OCI-LY7 (cell line): ENCODE measurements at regions not wholly inside any gene's neighbourhood (a gene's known extent, or its start where the extent isn't known, plus 50 kb on each side); places are given as distances from the start of the nearest gene placed in this dataset.
"Not testable (repeated sequence)": the region's sequence is repeated elsewhere in the genome, so short reads cannot be mapped to it uniquely, and the experiment has no call there.

ENCODE experiments used
- BruUV-seq: library from RNA; stranded (reverse); fragments of 400-500 nt; replicated peaks from 2 replicates; lab custom pipeline; 2021; lab: Mats Ljungman, UMichigan
- CTCF ChIA-PET: fragments of 300-600 bp; sonication (Branson Sonifier 250); formaldehyde crosslinking; loops from one replicate; lab custom pipeline; 2022; ENCODE audit warnings: antibody characterized with exemption; ENCODE audit not compliant: unreplicated experiment; lab: Charles Lee
- POLR2A ChIA-PET: fragments of 300-600 bp; sonication (Branson Sonifier 250); formaldehyde crosslinking; loops from one replicate; lab custom pipeline; 2022; ENCODE audit warnings: antibody characterized with exemption; lab: Charles Lee
- DNase-seq: peaks from one replicate; pipeline ENCODE4 v3.0.0-alpha.2; 2015; ENCODE audit warnings: low spot score
- H2AFZ ChIP-seq: fragments of 200-600 bp; sonication (generic), shearing (Covaris generic); 2 replicates; pipeline ENCODE4 v1.6.1; 2014; ENCODE audit warnings: mild to moderate bottlenecking, antibody characterized with exemption, low read length, moderate library complexity
- H3K27ac ChIP-seq: fragments of 200-600 bp; sonication (generic); 2 replicates; pipeline ENCODE4 v1.5.1; 2014; ENCODE audit warnings: mixed run types, low read depth, mild to moderate bottlenecking, moderate library complexity, low read length, inconsistent platforms; ENCODE audit not compliant: poor library complexity, severe bottlenecking
- H3K36me3 ChIP-seq: fragments of 200-600 bp; sonication (generic); 2 replicates; pipeline ENCODE4 v1.6.1; 2014; ENCODE audit warnings: mild to moderate bottlenecking, antibody characterized with exemption, low read length, moderate library complexity, mixed read lengths; ENCODE audit not compliant: insufficient read depth
- H3K4me1 ChIP-seq: fragments of 200-600 bp; sonication (generic); 2 replicates; pipeline ENCODE4 v1.5.1; 2014; ENCODE audit warnings: mild to moderate bottlenecking, low read length; ENCODE audit not compliant: insufficient read depth, poor library complexity, severe bottlenecking
- H3K4me2 ChIP-seq: fragments of 200-600 bp; sonication (generic); 2 replicates; pipeline ENCODE4 v1.6.1; 2014; ENCODE audit warnings: mild to moderate bottlenecking, low read length
- H3K4me3 ChIP-seq: fragments of 200-600 bp; sonication (generic); 2 replicates; pipeline ENCODE4 v1.5.1; 2014; ENCODE audit warnings: mild to moderate bottlenecking, low read depth, low read length; ENCODE audit not compliant: poor library complexity, severe bottlenecking
- H3K79me2 ChIP-seq: fragments of 200-600 bp; sonication (generic); 2 replicates; pipeline ENCODE4 v1.6.1; 2016; ENCODE audit warnings: low read depth, mild to moderate bottlenecking, low read length, moderate library complexity, mixed read lengths; ENCODE audit not compliant: insufficient read depth
- H3K9me2 ChIP-seq: fragments of 200-600 bp; sonication (generic); 2 replicates; pipeline ENCODE4 v1.6.1; 2016; ENCODE audit warnings: mild to moderate bottlenecking, low read length, mixed read lengths; ENCODE audit not compliant: insufficient read depth
- H3K9me3 ChIP-seq: fragments of 200-600 bp; sonication (generic); 2 replicates; pipeline ENCODE4 v1.6.1; 2014; ENCODE audit warnings: mild to moderate bottlenecking, mixed run types, low read length, mixed read lengths
- H4K20me1 ChIP-seq: fragments of 200-600 bp; sonication (generic); 2 replicates; pipeline ENCODE4 v1.6.1; 2014; ENCODE audit warnings: mild to moderate bottlenecking, antibody characterized with exemption, low read length, moderate library complexity, mixed read lengths; ENCODE audit not compliant: insufficient read depth
- CTCF ChIP-seq: fragments of 200-600 bp; sonication (generic); conservative IDR thresholded peaks from 2 replicates; pipeline ENCODE4 v1.5.1; 2014; ENCODE audit warnings: mild to moderate bottlenecking, antibody characterized with exemption, low read length, moderate library complexity, mixed read lengths
- EZH2phosphoT487 ChIP-seq: fragments of 200-600 bp; sonication (generic); IDR thresholded peaks from 2 replicates; pipeline ENCODE4 v1.6.1; 2018; ENCODE audit warnings: low read depth, borderline replicate concordance, mild to moderate bottlenecking, mixed run types, antibody characterized with exemption, low read length, moderate library complexity, mixed read lengths
- intact Hi-C: fragments of 100-400 bp; cut with micrococcal nuclease; formaldehyde crosslinking; loops from one replicate; pipeline ENCODE4 v1.10.0; 2022; ENCODE audit not compliant: unreplicated experiment

- BruUV-seq = no TSS peak
These were observed 154.6 kb upstream of the NRBF2 start for GRCh38 chr10:62978482-62978881.

GRCh38 chr10:62974795-62975194 lies 158.3 kb upstream of the NRBF2 start:
- CTCF ChIA-PET = not testable (repeated sequence)

More at GRCh38 chr10:62978482-62978881, 154.6 kb upstream of the NRBF2 start:
- DNase-seq = no peak
- no peaks in the 10 kb centered on the region for H3K79me2 ChIP-seq
- no peak for TF ChIP-seq EZH2phosphoT487
- no peak for TF ChIP-seq CTCF
- H3K27ac ChIP-seq = no peak overlapping the region
- POLR2A ChIA-PET = interaction anchor here (0.6 to 0.9 kb wide), 2 partner anchors 15 to 650 kb away, joined by 3 read pairs; no protein-coding TSS in a partner anchor
- no peaks in the 10 kb centered on the region for H3K36me3 ChIP-seq
- intact Hi-C loops = no loop called here
- H3K4me1 ChIP-seq = no peaks in the 10 kb centered on the region
- H4K20me1 ChIP-seq = no peaks in the 10 kb centered on the region; the same call in 1 of the 2 replicates
- H2AFZ ChIP-seq = no peak overlapping the region
- CTCF ChIA-PET = no interaction called here
- H3K9me2 ChIP-seq = no peaks in the 10 kb centered on the region
- H3K9me3 ChIP-seq = no peaks in the 10 kb centered on the region
- no peak overlapping the region for H3K4me3 ChIP-seq
- no peak overlapping the region for H3K4me2 ChIP-seq

GRCh38 chr10:62972103-62972502 lies 155.9 kb upstream of the EGR2 start:
- TF ChIP-seq EZH2phosphoT487 (no peak), CTCF (no peak)
- no peaks in the 10 kb centered on the region for H3K36me3 ChIP-seq
- no peaks in the 10 kb centered on the region for H3K4me1 ChIP-seq
- H2AFZ ChIP-seq = no peak overlapping the region
- no peak overlapping the region for H3K4me2 ChIP-seq
- H4K20me1 ChIP-seq = no peaks in the 10 kb centered on the region
- intact Hi-C loops = no loop called here
- no TSS peak for BruUV-seq
- DNase-seq = no peak
- no peaks in the 10 kb centered on the region for H3K79me2 ChIP-seq
- ChIA-PET CTCF (no interaction called here), POLR2A (no interaction called here)
- no peak overlapping the region for H3K4me3 ChIP-seq
- no peak overlapping the region for H3K27ac ChIP-seq
- no peaks in the 10 kb centered on the region for H3K9me2 ChIP-seq
- H3K9me3 ChIP-seq = no peaks in the 10 kb centered on the region

More at GRCh38 chr10:62974795-62975194, 158.3 kb upstream of the NRBF2 start:
- H3K4me2 ChIP-seq, H3K79me2 ChIP-seq, H4K20me1 ChIP-seq, H2AFZ ChIP-seq, intact Hi-C loops, H3K27ac ChIP-seq, POLR2A ChIA-PET, H3K4me1 ChIP-seq, H3K36me3 ChIP-seq, DNase-seq, H3K4me3 ChIP-seq, H3K9me2 ChIP-seq, H3K9me3 ChIP-seq, BruUV-seq: not testable (repeated sequence)
